Testis (tissue), 2 donors: ENCODE measurements at regions not wholly inside any gene's neighbourhood (a gene's known extent, or its start where the extent isn't known, plus 50 kb on each side); places are given as distances from the start of the nearest gene placed in this dataset.

Experiments used
- CTCF ChIP-seq, 3 experiments: fragments of 450-650 bp in 2 of 3; fragments of 200-600 bp in 1 of 3; sonication (generic) in 1 of 3; IDR thresholded peaks; one replicate each; pipeline ENCODE4 v1.5.1; 2016 to 2019; ENCODE audit warnings: antibody characterized with exemption in 3 of 3, mild to moderate bottlenecking in 2 of 3, moderate library complexity in 1 of 3
- POLR2A ChIP-seq: fragments of 450-650 bp; IDR thresholded peaks from one replicate; pipeline ENCODE4 v1.6.1; 2017; ENCODE audit warnings: antibody characterized with exemption, mild to moderate bottlenecking, moderate library complexity

- TF ChIP-seq CTCF (IDR thresholded peaks at IDR 0.05) (no peak), POLR2A (no peak)
Measured at GRCh38 chr6:4287372-4287771, 152.0 kb upstream of the ECI2 start.
